ENCODE measurements at regions not wholly inside any gene's neighbourhood (a gene's known extent, or its start where the extent isn't known, plus 50 kb on each side); places are given as distances from the start of the nearest gene placed in this dataset.

DNA sequence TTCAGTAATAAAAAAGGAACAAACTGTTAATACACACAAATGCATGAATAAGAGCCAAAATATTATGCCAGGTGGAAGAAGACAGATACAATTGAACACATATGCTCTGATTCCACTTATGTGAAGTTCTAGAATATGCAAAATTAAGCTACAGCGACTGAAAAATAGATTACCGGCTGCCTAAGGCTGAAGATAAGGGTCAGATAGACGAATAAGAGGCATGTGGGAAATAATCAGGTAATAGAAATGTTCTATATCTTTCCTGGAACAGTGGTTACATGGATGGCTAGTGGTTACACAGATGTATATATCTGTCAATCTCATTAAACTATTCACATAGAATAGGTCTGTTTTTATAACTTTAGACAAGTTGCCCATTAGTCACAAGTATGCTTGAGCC, 51.9 kb upstream of the REG3G start:
- no peaks in the 10 kb centered on the region for H3K27me3 ChIP-seq (ENCODE audit: control insufficient read depth, insufficient read depth, low read length)
- H3K4me3 ChIP-seq (ENCODE audit: low read length), result no peak overlapping the region
- no peaks in the 10 kb centered on the region for H3K4me1 ChIP-seq (ENCODE audit: control insufficient read depth, insufficient read depth, low read length)
- H3K36me3 ChIP-seq (ENCODE audit: control insufficient read depth, insufficient read depth, low read length), result no peaks in the 10 kb centered on the region
- no peak overlapping the region for H3K27ac ChIP-seq (ENCODE audit: low read depth, low read length)
- no peak overlapping the region for H3K9ac ChIP-seq (ENCODE audit: low read length)
